RWPE1 (cell line): ENCODE measurements at regions not wholly inside any gene's neighbourhood (a gene's known extent, or its start where the extent isn't known, plus 50 kb on each side); places are given as distances from the start of the nearest gene placed in this dataset.
"Not testable (repeated sequence)": the region's sequence is repeated elsewhere in the genome, so short reads cannot be mapped to it uniquely, and the experiment has no call there.

ENCODE experiments used
- CTCF ChIA-PET: fragments of 350-600 bp; sonication (Branson Sonifier 250); formaldehyde crosslinking; extraction: SDS; loops from one replicate; lab custom pipeline; 2021; lab: Yijun Ruan, JAX
- POLR2A ChIA-PET: fragments of 400-600 bp; formaldehyde crosslinking; extraction: SDS; loops from one replicate; lab custom pipeline; 2020; ENCODE audit warnings: antibody characterized with exemption; ENCODE audit not compliant: low non-redundant PET; lab: Yijun Ruan, JAX
- DNase-seq: peaks from one replicate; pipeline ENCODE4 v3.0.0; 2012; ENCODE audit warnings: low spot score
- H3K27ac ChIP-seq: fragments of 450-650 bp; 2 replicates; pipeline ENCODE4 v1.5.1; 2017
- TF ChIP-seq, protein P1 (sequence below): fragments of 450-650 bp; conservative IDR thresholded peaks from 2 replicates; pipeline ENCODE4 v1.5.1; 2017; ENCODE audit warnings: low read depth, mild to moderate bottlenecking

- DNase-seq, result no peak
- TF ChIP-seq, protein P1, sequence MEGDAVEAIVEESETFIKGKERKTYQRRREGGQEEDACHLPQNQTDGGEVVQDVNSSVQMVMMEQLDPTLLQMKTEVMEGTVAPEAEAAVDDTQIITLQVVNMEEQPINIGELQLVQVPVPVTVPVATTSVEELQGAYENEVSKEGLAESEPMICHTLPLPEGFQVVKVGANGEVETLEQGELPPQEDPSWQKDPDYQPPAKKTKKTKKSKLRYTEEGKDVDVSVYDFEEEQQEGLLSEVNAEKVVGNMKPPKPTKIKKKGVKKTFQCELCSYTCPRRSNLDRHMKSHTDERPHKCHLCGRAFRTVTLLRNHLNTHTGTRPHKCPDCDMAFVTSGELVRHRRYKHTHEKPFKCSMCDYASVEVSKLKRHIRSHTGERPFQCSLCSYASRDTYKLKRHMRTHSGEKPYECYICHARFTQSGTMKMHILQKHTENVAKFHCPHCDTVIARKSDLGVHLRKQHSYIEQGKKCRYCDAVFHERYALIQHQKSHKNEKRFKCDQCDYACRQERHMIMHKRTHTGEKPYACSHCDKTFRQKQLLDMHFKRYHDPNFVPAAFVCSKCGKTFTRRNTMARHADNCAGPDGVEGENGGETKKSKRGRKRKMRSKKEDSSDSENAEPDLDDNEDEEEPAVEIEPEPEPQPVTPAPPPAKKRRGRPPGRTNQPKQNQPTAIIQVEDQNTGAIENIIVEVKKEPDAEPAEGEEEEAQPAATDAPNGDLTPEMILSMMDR, result no peak
- ChIA-PET POLR2A (no interaction called here), CTCF (interaction anchor here (0.6 kb wide), 1 partner anchor 177 kb away, joined by 3 read pairs; no protein-coding TSS in a partner anchor)
- H3K27ac ChIP-seq, result no peak overlapping the region
Observed at GRCh38 chr14:104267895-104268294, 129.5 kb downstream of the KIF26A start.

DNA sequence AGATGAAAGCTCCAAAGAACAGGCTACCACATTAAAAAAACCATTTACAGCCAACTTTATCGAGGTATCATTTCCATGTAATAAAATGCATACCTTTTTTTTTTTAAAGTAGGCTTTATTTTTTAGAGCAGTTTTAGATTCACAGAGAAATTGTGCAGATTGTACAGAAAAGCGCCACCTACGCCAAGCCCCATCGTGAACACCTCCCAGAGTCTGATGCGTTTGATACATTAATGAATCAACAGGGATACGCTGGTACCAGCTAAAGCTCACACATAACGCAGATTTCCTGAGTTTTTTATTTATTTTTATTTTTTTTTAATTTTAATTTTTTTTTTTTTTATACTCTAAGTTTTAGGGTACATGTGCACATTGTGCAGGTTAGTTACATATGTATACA lies 129.9 kb downstream of the KIF26A start:
- TF ChIP-seq, protein P1, result no peak
- ChIA-PET POLR2A (no interaction called here), CTCF (interaction anchor here (0.6 kb wide), 1 partner anchor 177 kb away, joined by 3 read pairs; no protein-coding TSS in a partner anchor)
- no peak overlapping the region for H3K27ac ChIP-seq
- no peak for DNase-seq

DNA sequence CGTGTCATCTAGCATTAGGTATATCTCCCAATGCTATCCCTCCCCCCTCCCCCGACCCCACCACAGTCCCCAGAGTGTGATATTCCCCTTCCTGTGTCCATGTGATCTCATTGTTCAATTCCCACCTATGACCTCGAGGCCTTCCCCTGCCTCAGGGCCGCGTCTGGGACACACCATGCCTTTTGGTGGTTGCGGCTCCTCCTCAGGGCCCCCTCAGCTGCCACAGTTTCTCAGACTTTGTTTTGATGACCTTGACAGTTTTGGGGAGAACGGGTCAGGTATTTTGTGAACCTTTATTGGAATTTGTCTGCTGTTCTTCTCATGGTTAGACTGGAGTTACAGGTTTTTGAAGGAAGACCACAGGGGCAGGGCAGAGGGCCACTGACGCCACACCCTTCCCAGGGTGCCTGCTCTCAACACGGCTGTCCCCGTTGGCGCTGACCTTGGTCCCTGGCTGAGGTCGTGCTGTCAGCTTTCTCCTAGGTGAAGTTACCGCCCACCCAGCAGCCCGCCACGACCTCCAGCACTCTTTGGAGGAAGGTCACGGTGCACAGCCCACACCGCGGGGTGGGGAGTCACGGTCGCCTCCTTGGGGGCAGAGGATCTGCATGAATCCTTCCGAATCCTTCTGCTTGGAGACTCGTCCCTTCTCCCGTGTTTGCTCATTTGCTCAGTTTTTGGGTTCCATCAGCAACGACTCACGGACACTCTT lies 130.5 kb downstream of the KIF26A start:
- H3K27ac ChIP-seq, result no peak overlapping the region
- ChIA-PET CTCF (no interaction called here), POLR2A (no interaction called here)
- no peak for DNase-seq
- TF ChIP-seq, protein P1, result no peak

DNA sequence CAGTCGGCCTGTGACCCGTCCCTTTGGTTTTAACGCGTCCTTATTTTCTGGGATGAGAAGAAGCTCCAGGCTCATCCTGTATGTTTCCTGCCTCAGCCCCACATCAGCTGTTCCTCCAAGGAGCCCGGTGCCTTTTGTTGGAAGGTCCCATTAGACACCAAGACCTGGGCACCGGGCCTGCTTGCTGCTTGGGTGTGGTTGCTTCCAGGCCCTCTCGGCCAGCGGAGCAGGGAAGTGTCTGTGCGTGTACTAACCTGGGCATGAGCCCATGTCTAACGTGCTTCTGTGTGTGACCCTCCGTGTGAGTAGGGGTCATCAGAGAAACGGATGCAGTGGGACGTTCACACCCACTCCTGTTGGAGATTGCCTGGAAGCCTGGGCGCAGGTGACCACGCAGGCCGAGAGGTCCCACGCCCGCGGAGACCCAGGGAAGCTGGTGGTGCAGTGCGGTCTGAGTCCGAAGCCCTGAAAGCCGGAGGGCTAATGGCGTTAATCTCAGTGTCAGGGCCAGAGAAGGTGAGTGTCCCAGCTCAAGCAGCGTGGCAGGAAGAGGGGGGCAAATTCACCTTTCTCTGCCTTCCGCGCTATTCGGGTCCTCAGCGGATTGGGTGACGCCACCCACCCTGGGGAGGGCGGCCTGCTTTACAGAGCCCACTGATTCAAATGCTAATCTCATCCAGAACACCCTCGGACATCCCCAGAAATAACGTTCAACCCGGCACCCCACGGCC lies 131.3 kb downstream of the KIF26A start:
- H3K27ac ChIP-seq, CTCF ChIA-PET, POLR2A ChIA-PET, DNase-seq: not testable (repeated sequence)

- TF ChIP-seq, protein P1, result no peak
- DNase-seq, result no peak
- H3K27ac ChIP-seq, result no peak overlapping the region
- POLR2A ChIA-PET, result no interaction called here
- CTCF ChIA-PET, result no interaction called here
Observed at GRCh38 chr14:104271391-104271790, 133.0 kb downstream of the KIF26A start.

DNA sequence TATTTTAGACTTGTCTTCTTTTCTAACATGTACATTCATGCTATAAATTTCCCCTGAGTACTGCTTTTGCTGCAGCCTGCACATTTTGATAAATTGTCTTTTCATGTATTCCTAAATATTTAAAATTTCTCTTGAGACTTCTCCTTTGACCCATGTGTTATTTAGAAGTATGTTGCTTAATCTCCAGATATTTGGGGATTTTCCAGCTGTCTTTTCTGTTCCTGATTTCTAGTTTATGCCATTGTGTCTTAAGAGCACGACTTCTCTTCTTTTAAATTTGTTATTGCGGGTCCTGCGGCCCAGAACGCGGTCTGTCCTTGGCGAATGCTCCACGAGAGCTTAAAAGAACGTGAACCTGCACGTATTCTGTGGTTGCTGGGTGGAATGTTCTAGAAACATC lies 136.4 kb downstream of the KIF26A start:
- TF ChIP-seq, protein P1, result no peak
- ChIA-PET CTCF (interaction anchor here (0.6 kb wide), 1 partner anchor 161 kb away, joined by 3 read pairs; no protein-coding TSS in a partner anchor), POLR2A (no interaction called here)
- H3K27ac ChIP-seq, result peak overlapping the region; percentile 68; the same call in 1 of the 2 replicates
- DNase-seq, result no peak
